ENCODE measurements at regions not wholly inside any gene's neighbourhood (a gene's known extent, or its start where the extent isn't known, plus 50 kb on each side); places are given as distances from the start of the nearest gene placed in this dataset.

- no peak for DNase-seq (ENCODE audit: low read depth, low spot score)
- in situ Hi-C loops (cut with HindIII; ENCODE audit: low pct_unique_long_range_greater_than_20kb, low sequenced_read_pairs): no loop called here
These were observed 58.5 kb downstream of the DLL1 start for GRCh38 chr6:170232186-170233002.

GRCh38 chr6:170231293-170232185, 59.3 kb downstream of the DLL1 start:
- no peak for DNase-seq (ENCODE audit: low read depth, low spot score)
- in situ Hi-C loops (cut with HindIII; ENCODE audit: low pct_unique_long_range_greater_than_20kb, low sequenced_read_pairs): no loop called here

- no peak for DNase-seq (ENCODE audit: low read depth, low spot score)
- in situ Hi-C loops (cut with HindIII; ENCODE audit: low pct_unique_long_range_greater_than_20kb, low sequenced_read_pairs): no loop called here
These were observed 60.2 kb downstream of the DLL1 start for GRCh38 chr6:170230520-170231292.

GRCh38 chr6:170229851-170230519, 60.9 kb downstream of the DLL1 start:
- DNase-seq (ENCODE audit: low read depth, low spot score): no peak
- in situ Hi-C loops (cut with HindIII; ENCODE audit: low pct_unique_long_range_greater_than_20kb, low sequenced_read_pairs): no loop called here

GRCh38 chr6:170229396-170229795, 61.5 kb downstream of the DLL1 start:
- DNase-seq (ENCODE audit: low read depth, low spot score): no peak
- in situ Hi-C loops (cut with HindIII; ENCODE audit: low pct_unique_long_range_greater_than_20kb, low sequenced_read_pairs): no loop called here

GRCh38 chr6:170228946-170229310, 62.0 kb downstream of the DLL1 start:
- DNase-seq (ENCODE audit: low read depth, low spot score): no peak
- in situ Hi-C loops (cut with HindIII; ENCODE audit: low pct_unique_long_range_greater_than_20kb, low sequenced_read_pairs): no loop called here

- DNase-seq (ENCODE audit: low read depth, low spot score): no peak
- in situ Hi-C loops (cut with HindIII; ENCODE audit: low pct_unique_long_range_greater_than_20kb, low sequenced_read_pairs): no loop called here
These were observed 62.6 kb downstream of the DLL1 start for GRCh38 chr6:170227996-170228945.

- DNase-seq (ENCODE audit: low read depth, low spot score): no peak
- in situ Hi-C loops (cut with HindIII; ENCODE audit: low pct_unique_long_range_greater_than_20kb, low sequenced_read_pairs): no loop called here
These were observed 63.3 kb downstream of the DLL1 start for GRCh38 chr6:170227521-170227983.

GRCh38 chr6:170226647-170227046, 64.2 kb downstream of the DLL1 start:
- in situ Hi-C loops (cut with HindIII; ENCODE audit: low pct_unique_long_range_greater_than_20kb, low sequenced_read_pairs): no loop called here
- DNase-seq (ENCODE audit: low read depth, low spot score): no peak

- DNase-seq (ENCODE audit: low read depth, low spot score): no peak
- in situ Hi-C loops (cut with HindIII; ENCODE audit: low pct_unique_long_range_greater_than_20kb, low sequenced_read_pairs): no loop called here
These were observed 64.9 kb downstream of the DLL1 start for GRCh38 chr6:170225852-170226417.

- DNase-seq (ENCODE audit: low read depth, low spot score): no peak
- in situ Hi-C loops (cut with HindIII; ENCODE audit: low pct_unique_long_range_greater_than_20kb, low sequenced_read_pairs): no loop called here
These were observed 65.9 kb downstream of the DLL1 start for GRCh38 chr6:170224694-170225660.

GRCh38 chr6:170223718-170224693, 66.9 kb downstream of the DLL1 start:
- in situ Hi-C loops (cut with HindIII; ENCODE audit: low pct_unique_long_range_greater_than_20kb, low sequenced_read_pairs): no loop called here
- no peak for DNase-seq (ENCODE audit: low read depth, low spot score)

- no peak for DNase-seq (ENCODE audit: low read depth, low spot score)
- in situ Hi-C loops (cut with HindIII; ENCODE audit: low pct_unique_long_range_greater_than_20kb, low sequenced_read_pairs): no loop called here
These were observed 68.1 kb downstream of the DLL1 start for GRCh38 chr6:170222498-170223471.

Data from SK-MEL-5 (cell line).